GM21576 (cell line): ENCODE measurements at regions not wholly inside any gene's neighbourhood (a gene's known extent, or its start where the extent isn't known, plus 50 kb on each side); places are given as distances from the start of the nearest gene placed in this dataset.

Experiments
- ATAC-seq: cut with Tn5 transposase; IDR thresholded peaks from one replicate; pipeline ENCODE4 v1.9.1; 2021; ENCODE audit warnings: mild to moderate bottlenecking, moderate library complexity; ENCODE audit not compliant: unreplicated experiment

DNA sequence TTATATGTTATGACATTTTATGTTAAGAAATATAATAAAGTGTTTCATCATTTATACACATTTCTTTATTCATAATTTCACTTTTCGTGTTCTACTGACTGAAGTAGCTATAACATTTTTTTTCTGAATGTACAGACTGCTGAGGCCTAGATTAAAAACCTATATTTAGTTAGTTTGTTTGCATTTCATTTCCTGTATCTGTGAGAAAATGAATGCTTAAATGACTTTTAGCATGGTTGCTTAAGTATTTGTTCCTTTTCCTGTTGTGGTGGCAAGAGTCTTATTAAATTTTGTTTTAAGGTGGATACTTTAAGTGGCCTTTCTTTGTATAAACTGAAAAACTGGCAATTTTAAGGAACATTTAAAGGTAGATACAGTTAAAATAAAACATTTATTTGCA is 779.7 kb upstream of the MAN1A1 start:
- ATAC-seq = no peak

DNA sequence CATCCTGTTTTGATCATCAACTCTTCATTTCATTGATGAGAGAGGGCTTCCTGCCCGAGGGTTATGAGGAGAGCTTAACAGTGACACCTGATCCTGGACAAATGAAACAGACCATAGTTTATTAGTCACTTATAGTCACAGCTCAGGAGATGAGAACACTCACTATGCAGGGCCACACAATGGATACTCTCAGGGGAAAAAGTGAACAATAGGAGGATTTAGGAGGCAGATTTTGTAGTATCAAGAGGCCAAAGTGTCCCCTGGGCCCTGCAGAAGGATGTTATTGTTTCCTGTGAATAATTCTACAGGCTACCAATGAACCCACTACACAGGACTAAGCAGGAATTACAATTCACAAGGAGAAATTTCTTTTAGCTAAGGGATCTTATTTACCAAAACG is 772.8 kb upstream of the MAN1A1 start:
- ATAC-seq = no peak

DNA sequence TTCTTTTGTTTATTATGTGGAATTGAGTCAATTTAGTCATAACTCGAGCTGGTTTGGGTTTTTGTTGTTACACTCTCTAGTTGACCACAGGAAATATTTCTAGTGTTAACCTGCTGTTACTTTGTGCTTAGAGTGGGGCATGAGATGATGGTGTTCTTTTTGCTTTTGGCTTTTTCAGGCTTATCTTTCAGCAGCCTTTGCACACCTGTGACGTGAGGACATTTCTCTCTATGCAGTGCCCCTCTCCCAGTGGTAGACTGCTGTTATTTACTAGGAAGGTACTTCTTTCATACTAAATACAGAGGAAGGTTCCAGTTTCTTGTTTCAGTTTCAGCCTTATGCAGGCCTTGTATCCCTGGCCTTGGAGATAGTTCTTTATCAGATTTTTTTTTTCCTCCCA is 766.8 kb upstream of the MAN1A1 start:
- no peak for ATAC-seq

DNA sequence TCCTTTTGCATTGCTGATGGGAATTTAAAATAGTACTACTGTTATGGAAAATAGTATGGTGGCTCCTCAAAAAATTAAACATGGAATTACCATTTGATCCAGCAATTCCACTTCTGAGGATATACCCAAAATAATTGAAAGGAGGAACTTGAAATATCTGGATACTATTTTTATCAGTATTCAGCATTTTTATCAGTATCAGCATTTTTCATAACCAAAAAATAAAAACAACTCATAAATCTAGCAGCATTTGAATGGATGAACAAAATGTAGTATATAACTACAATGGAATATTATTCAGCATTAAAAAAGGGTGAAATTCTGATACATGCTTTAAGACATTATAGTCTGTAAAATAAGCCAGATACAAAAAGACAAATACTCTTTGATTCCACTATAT is 763.4 kb upstream of the MAN1A1 start:
- no peak for ATAC-seq

DNA sequence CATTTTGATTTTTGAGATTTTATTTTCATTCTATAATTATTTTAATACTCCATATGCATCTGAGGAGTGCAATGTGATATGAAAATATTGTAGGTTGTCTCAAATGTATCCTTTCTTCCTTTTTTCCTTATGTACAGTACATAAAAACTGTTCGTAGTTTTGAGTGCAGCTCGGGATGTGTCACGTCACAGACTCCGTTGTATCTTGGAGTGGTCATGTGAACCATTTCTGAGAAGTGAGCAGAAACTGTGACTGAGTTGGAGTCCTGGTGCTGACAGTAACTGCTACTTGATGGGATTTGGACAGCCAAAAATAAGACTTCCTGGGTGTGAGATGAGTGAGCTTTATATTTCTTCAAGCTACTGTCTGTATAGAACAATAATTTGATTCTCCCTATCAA is 761.4 kb upstream of the MAN1A1 start:
- ATAC-seq = no peak

DNA sequence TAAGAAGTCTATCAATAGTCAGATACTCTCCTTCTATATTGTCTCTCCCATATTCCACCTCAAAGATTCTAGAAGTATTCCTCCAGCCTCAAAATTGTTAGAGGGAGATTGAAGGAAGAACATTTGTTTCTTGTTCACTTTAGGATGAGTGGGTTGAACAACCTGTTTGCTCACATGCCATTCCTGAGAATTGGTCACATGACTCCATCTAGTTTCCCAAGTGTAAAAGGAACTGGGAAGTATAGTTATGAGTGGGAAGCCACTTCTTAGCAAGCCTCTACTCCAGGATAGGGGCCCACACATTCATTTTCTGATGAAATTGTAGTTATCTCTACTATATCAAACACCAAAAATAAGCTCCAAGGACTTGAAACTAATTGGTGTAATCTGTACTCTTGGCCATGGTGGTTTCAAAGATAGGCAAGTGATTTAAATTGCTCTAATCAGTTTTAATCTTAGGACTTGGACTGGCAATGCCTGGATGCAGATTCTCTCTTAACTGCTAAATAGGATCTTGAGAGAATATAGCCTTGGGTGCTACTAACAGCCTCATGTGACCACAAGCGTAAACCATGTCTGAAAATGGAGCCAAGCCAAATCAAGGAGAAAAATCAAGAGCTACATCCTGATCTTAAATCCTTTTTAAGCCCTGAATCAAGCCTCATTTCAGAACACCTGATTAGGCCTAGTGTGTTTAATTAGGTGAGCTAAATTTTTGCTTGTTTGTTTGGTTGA is 758.7 kb upstream of the MAN1A1 start:
- ATAC-seq = no peak

DNA sequence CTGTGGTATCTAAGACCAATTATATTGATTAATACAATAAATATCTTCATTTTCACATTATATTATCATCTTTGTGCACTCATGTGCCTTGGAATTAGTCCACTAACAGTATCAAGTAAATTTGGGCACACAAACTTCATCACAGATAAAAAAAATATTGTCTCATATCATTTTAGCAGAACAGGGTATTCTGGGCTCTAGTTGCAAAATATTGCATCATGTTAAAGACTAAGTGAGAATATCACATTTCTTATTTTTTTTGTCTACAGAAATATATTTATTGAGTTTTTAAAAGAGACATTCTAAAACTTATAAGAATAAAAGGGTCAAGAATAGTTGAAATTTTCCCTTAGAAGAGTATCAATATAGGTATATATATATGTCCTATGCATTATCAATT is 754.1 kb upstream of the MAN1A1 start:
- no peak for ATAC-seq

DNA sequence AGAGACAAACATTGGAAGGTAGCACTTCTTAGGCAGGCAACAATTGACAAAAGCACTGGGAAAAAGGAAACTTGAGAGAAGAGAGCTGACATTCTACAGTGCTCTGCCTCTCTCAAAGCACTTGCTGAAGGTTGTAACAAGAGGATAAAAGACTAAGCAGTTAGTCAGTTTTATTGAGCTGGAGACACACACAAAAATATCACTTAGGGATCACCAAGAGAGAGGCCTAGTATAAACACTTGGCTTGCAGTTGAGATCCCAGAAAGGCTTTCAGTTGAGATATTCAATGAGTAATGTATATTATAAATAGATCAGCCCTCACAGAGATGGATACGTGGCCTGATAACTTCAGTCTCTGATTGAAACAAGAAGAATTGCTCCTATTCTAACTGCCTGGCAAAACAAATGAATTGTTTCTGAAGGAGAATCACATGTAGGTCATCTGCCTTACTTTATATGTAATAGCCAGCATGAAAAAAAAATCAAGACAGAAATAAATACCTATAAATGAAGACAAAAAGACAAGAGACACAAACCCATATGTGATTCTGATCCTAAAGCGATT is 747.2 kb upstream of the MAN1A1 start:
- no peak for ATAC-seq

DNA sequence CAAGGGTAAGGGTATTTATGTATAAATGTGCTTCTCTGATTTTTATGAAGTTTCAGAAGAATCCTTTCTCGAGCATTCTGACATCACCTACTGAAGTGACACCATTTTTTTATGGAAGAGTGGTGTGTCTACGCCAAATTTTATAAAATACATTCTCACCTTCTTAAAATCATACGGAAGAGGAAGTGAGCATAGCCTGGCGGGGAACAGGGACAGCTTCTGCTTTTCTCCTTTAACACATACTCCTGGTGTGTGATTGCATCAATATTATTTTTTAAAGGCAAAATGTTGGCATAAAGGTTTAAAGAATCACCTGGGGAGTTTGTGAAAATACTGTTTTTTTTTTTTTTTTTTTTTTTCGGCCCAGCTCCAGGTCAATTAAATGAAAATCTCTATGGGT is 733.6 kb upstream of the MAN1A1 start:
- ATAC-seq = no peak

DNA sequence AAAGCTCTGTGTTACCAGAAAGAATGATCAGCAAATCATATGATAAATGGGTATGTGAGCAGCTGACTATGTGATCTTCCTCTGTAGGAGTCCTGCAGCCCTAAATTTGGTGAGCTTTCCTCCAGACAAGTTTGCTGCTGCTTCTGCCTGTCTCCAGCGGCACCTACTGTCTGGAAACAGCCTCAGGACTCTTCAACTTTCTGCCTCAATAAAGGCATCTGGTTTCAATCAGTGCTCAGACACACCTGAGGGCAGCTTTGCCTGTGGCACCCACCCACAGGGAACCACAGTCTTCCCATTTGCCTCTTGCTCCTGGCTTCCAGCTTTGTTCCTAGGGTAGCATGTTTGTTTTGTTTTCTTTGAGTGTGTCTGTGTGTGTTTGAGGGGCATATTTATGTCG is 727.9 kb upstream of the MAN1A1 start:
- no peak for ATAC-seq

DNA sequence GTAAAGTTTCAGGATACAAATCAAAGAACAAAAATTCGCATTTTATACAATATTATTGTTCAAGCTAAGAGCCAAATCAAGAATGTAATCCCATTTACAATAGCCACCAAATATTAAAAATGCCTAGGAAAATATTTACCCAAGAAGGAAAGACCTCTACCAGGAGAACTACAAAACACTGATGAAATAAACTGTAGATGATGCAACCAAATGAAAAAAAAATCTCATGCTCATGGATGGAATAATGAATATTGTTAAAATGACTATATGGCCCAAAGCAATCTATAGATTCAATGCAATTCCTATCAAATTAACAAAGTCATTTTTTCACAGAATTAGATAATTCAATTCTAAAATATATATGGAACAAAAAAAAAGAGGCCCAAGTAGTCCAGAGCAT is 708.8 kb upstream of the MAN1A1 start:
- no peak for ATAC-seq

DNA sequence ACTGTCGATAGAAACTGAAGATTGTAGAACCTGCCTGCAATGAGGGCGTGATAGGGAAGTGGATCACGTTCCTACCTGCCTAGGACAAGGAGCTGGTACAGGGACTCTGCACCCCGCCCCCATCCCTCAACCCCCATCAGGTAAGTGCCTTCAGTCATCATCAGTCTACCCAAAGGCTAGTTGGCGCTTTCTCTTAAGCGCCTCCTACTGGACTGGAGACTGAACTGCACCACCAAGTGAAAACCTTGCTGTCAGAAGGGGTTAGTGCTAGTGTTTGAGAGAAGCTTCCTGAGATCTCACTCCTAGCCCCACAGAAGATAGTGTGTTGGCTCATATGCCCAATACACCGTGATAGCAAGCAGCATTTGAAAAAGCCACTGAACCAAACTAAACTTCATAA is 706.5 kb upstream of the MAN1A1 start:
- peak; percentile 90 for ATAC-seq

DNA sequence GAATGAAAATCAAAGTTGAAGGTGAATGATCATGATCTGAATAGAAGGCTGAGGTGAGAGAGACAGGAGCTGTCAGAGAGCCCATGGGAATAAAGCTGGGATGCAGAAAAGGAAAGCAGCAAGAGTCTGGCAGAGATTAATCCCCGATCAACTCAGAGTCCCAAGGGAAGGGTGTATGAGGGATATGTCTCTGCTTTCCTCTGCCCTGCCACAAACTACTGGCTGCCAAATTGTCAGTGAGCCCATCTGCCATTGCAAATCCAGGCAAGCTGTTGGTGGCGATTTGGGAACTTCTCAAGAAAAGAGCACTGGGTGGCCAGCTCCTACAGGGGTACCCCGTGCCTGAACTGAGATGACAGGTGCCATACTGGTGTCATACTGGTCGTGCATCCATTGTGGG is 705.5 kb upstream of the MAN1A1 start:
- no peak for ATAC-seq

DNA sequence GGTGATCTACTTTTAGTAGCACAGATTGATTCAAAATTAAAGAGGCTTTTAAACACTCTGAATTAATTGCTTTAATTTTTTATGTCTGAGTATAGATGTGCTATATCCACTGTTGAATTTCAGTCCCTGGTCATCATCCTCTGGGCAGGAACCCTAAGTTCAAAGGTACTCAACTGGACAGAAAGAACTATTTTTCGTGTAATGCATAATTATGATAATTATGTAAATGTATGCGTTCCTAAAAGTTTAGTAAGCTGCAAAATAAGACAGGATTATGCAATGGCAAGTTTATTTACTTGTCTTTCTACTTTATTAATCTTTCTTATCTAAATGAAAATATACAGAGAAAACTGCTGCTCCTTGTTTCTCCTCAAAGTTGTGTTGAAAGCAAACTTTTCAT is 690.1 kb upstream of the MAN1A1 start:
- no peak for ATAC-seq

DNA sequence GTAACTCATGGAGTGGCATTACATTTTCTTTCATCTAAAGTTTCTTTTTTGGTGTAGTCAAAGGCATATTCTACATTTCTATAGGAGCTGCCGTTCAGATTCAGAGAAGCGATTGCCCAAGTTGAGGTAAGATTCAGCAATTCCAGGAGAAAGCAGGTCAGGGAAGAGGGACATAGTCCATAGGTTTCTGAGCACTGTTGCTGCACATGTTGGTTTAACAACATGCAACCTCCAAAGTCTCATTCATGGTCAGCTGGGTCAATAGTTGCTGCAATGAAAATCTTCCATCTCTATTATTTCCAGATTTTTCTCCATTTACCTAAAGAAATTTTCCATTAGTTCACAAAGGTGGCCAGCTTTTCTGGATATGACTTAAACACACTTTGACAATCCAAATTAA is 682.3 kb upstream of the MAN1A1 start:
- no peak for ATAC-seq

DNA sequence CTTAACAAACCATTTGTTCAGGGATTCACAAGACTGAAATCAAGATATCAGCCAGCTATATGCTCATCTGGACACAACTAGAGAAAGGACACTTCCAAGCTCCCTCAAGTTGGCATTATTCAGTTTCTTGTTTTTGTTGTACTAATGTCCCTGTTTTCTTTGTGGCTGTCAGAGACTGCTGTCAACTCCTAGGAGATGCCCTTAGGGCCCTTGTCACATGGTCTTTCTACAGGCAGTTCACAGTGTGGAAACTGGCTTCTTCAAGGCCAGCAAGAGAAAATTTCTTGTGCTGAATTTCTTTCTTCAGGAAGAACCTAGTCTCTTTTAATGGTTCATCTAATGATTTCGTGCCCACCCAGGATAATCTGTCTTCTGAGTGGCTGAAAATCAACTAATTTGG is 677.2 kb upstream of the MAN1A1 start:
- no peak for ATAC-seq

DNA sequence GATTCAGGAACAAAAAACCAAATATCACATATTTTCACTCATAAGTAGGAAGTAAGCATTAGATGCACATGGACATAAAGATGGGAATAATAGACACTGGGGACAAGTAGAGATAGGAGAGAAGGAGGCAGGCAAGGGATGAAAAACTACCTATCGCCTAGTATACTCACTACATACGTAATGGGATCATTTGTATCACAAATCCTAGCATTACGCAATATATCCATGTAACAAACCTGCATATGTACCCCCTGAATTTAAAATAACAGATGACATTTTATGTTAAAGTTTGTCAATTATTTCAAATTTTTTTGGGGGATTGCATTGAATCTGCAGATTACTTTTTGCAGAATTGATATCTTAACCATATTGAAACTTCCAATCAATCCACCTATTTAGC is 660.5 kb upstream of the MAN1A1 start:
- ATAC-seq = no peak

DNA sequence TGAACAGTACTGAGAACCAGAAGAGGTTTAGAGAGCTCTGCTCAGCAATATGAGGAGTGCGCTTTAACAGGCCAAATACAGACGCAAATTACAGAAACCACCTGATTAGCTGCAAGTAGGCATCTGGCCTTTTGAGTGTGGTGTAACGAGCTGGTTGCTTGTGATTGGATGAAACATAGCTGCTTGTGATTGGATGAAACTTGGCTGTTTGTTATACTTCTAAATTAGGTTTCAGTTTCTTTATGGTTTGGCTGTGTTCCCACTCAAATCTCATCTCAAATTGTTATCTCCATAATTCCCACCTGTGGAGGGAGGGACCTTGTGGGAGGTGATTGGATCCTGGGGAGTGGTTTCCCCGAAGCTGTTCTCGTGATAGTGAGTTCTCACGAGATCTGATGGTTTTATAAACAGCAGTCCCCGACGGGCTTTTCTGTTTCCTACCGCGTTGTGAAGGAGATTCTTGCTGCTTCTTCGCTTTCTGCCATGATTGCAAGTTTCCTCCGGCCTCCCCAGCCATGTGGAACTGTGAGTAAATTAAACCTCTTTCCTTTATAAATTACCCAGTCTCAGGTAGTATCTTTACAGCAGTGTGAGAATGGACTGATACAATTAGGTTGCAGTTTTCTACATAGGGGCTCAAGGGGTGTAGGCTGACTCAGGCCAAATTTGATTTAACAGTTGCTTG is 655.9 kb upstream of the MAN1A1 start:
- no peak for ATAC-seq

DNA sequence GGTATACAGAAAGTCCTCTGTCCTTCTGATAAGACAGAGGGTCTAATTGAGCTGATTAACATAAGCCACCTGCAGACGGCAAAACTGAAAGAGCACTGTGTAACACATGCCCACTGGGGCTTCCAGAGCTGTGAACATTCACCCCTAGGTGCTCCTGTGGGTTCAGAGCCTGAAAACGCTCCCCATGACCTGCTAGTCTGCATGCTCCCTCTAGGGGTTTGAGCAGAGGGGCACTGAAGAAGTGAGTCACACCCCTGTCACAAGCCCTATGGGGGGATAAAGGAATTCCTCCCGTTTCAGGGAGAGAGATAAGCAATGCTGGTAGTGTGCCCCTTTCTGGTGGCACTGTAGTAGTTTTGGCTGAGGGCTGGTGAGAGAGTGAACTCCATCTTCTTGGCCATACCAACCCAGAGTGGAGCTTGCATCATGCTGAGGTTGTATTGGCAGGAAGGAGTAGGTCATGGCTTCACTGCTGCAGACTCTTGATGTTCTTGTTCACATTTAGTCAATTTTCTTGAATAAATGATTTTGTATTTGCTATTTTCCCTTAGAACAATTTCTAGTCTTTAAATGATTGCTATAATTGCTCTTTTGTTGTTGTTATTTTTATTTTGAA is 637.5 kb upstream of the MAN1A1 start:
- ATAC-seq = no peak

DNA sequence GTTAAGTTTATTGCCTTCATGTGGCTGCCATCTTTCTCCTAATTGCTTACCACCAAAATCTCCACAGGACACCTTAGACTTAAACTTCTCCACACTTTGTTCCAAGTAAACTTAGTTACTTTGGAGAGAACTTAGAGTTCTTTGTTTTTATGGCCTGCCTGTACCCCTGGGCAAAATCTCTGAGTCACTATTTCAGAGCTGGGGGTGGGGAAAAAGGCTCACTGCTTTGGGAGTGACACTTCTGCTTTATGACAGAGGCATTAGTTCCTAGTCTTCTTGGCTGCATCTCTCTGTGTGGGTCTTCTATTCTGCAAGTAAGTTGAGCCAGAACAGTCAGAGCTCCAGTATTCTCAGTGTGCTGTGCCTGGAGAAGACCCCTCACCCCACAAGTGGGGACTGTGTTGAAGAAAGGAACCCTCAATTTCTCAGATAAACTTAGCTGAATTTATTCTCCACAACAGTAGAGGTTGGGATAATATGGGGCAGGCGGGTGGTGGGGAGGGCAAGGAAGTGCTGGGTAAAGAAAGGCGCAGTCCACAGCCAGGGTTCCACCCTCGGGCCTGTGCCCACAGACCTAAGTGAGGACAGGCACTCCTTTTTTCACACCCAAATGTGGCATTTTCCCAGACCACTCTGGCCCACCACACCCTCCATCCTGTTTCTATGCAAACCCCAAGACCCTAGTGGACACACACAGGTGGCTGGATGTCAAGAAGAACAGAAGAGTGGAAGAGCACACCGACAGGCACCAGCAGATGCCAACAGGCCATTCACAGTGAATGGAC is 636.6 kb upstream of the MAN1A1 start:
- ATAC-seq = no peak

DNA sequence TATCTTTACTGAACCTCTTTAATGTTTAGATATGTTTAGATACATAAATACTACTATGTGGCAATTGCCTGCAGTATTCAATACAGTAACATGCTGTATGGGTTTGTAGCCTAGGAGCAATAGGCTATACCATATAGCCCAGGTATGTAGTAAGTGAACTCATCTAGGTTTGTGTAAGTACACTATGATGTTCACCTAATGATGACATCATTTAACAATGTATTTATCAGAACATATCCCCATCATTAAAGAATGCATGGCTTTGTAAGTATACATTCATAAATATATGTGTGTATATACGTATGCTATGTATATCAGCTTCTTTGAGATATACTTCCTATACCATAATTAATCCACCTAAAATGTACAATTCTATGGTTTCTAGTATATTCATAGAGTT is 631.2 kb upstream of the MAN1A1 start:
- no peak for ATAC-seq
